Keratinocyte (primary cell): ENCODE measurements at regions not wholly inside any gene's neighbourhood (a gene's known extent, or its start where the extent isn't known, plus 50 kb on each side); places are given as distances from the start of the nearest gene placed in this dataset.

Experiments
- DNase-seq: peaks from one replicate; pipeline ENCODE4 v3.0.0-alpha.2; 2011; ENCODE audit warnings: low read depth, missing footprints, low spot score
- FAIRE-seq: peaks from 2 replicates; lab custom pipeline; 2011; peaks lifted over from hg19 to GRCh38; lab: Jason Lieb, UNC
- H2AFZ ChIP-seq: 2 replicates; pipeline ENCODE4 v1.6.0; 2012; ENCODE audit warnings: low read length, control low read depth, inconsistent platforms; ENCODE audit not compliant: control insufficient read depth
- H3K27ac ChIP-seq: 2 replicates; pipeline ENCODE4 v1.5.1; 2011; ENCODE audit warnings: low read length; ENCODE audit not compliant: control insufficient read depth, insufficient read depth
- H3K27me3 ChIP-seq: 3 replicates; pipeline ENCODE4 v1.6.0; 2011; ENCODE audit warnings: low read length; ENCODE audit not compliant: control insufficient read depth, insufficient read depth; ENCODE audit errors: extremely low read depth
- H3K36me3 ChIP-seq, 2 experiments: 2 replicates in 1 of 2; 3 replicates in 1 of 2; pipeline ENCODE4 v1.5.1; 2011; ENCODE audit warnings: low read length in 2 of 2, mild to moderate bottlenecking in 1 of 2; ENCODE audit not compliant: control insufficient read depth in 2 of 2, insufficient read depth in 2 of 2; ENCODE audit errors: extremely low read depth in 1 of 2
- H3K4me1 ChIP-seq: 3 replicates; pipeline ENCODE4 v1.5.1; 2011; ENCODE audit warnings: low read length; ENCODE audit not compliant: control insufficient read depth, insufficient read depth; ENCODE audit errors: extremely low read depth
- H3K4me2 ChIP-seq: 3 replicates; pipeline ENCODE4 v1.6.0; 2011; ENCODE audit warnings: low read depth, low read length; ENCODE audit not compliant: control insufficient read depth, insufficient read depth; ENCODE audit errors: extremely low read depth
- H3K4me3 ChIP-seq, 3 experiments: fragments of 200-600 bp in 1 of 3; sonication (generic) in 1 of 3; 2 replicates in 2 of 3; 3 replicates in 1 of 3; pipeline ENCODE4 v1.5.1; 2011 to 2016; ENCODE audit warnings: low read length in 3 of 3, mild to moderate bottlenecking in 3 of 3, control low read depth in 2 of 3, inconsistent platforms in 1 of 3, low read depth in 1 of 3, mixed read lengths in 1 of 3, mixed run types in 1 of 3, moderate library complexity in 1 of 3; ENCODE audit not compliant: control insufficient read depth in 2 of 3, insufficient read depth in 2 of 3; ENCODE audit errors: extremely low read depth in 1 of 3
- H3K79me2 ChIP-seq: 2 replicates; pipeline ENCODE4 v1.6.0; 2012; ENCODE audit warnings: low read length; ENCODE audit not compliant: control insufficient read depth, insufficient read depth
- H3K9ac ChIP-seq: 3 replicates; pipeline ENCODE4 v1.6.0; 2011; ENCODE audit warnings: low read length; ENCODE audit not compliant: control insufficient read depth, insufficient read depth; ENCODE audit errors: extremely low read depth
- H3K9me1 ChIP-seq: 3 replicates; pipeline ENCODE4 v1.6.0; 2011; ENCODE audit warnings: low read length; ENCODE audit not compliant: control insufficient read depth, insufficient read depth; ENCODE audit errors: extremely low read depth
- H3K9me3 ChIP-seq: 2 replicates; pipeline ENCODE4 v1.5.1; 2012; ENCODE audit warnings: low read depth, low read length; ENCODE audit not compliant: control insufficient read depth
- H4K20me1 ChIP-seq: 3 replicates; pipeline ENCODE4 v1.6.0; 2011; ENCODE audit warnings: low read length; ENCODE audit not compliant: control insufficient read depth, insufficient read depth; ENCODE audit errors: extremely low read depth
- CTCF ChIP-seq, 3 experiments: IDR thresholded peaks in 1 of 3; conservative IDR thresholded peaks in 1 of 3; optimal IDR thresholded peaks in 1 of 3; 2 replicates in 2 of 3; 3 replicates in 1 of 3; pipeline versions ENCODE3 to v1.5.1; 2011; ENCODE audit warnings: low read length in 3 of 3, mild to moderate bottlenecking in 3 of 3, moderate library complexity in 2 of 3, control low read depth in 1 of 3, inconsistent platforms in 1 of 3; ENCODE audit not compliant: insufficient read depth in 2 of 3; ENCODE audit errors: extremely low read depth in 1 of 3
- EZH2 ChIP-seq: IDR thresholded peaks from one replicate; pipeline ENCODE4 v1.6.1; 2012; ENCODE audit warnings: inconsistent platforms, mild to moderate bottlenecking, low read length, moderate library complexity
- dilution Hi-C: fragments of 300-500 bp; cut with MboI; formaldehyde crosslinking; loops from one replicate; pipeline ENCODE4 v1.7.0; 2020; ENCODE audit warnings: low sequenced_read_pairs; ENCODE audit not compliant: extremely low pct_ligation_motif_present

- no peaks in the 10 kb centered on the region for H3K79me2 ChIP-seq
- no peaks in the 10 kb centered on the region for H3K36me3 ChIP-seq
- H3K4me1 ChIP-seq: no peaks in the 10 kb centered on the region
- no peak for TF ChIP-seq EZH2
- TF ChIP-seq CTCF (optimal IDR thresholded peaks at IDR 0.05 in 1 of 3, IDR thresholded peaks at IDR 0.05 in 1 of 3, conservative IDR thresholded peaks at IDR 0.05 in 1 of 3; ENCODE audit: extremely low read depth in 1 of 3, insufficient read depth in 2 of 3, low read length in 3 of 3): no peak
- dilution Hi-C loops: no loop called here
- DNase-seq: no peak
- no peaks in the 10 kb centered on the region for H4K20me1 ChIP-seq
- no peak overlapping the region for H2AFZ ChIP-seq
- no peak overlapping the region for H3K4me2 ChIP-seq
- no peaks in the 10 kb centered on the region for H3K9me1 ChIP-seq
- H3K27me3 ChIP-seq: no peaks in the 10 kb centered on the region
- H3K9me3 ChIP-seq: no peaks in the 10 kb centered on the region
- H3K4me3 ChIP-seq: no peak overlapping the region
- H3K27ac ChIP-seq: no peak overlapping the region
- H3K9ac ChIP-seq: no peak overlapping the region
- no peak for FAIRE-seq
Measured at GRCh38 chr14:25197885-25198284, 147.9 kb upstream of the STXBP6 start.

- Histone ChIP-seq H4K20me1 (no peaks in the 10 kb centered on the region), H3K4me1 (peaks cover 22% of the 10 kb centered on the region), H3K79me2 (no peaks in the 10 kb centered on the region), H3K9ac (no peak overlapping the region), H2AFZ (no peak overlapping the region), H3K9me1 (no peaks in the 10 kb centered on the region), H3K9me3 (no peaks in the 10 kb centered on the region), H3K27ac (no peak overlapping the region), H3K36me3 (no peaks in the 10 kb centered on the region), H3K4me2 (no peak overlapping the region), H3K4me3 (no peak overlapping the region), H3K27me3 (no peaks in the 10 kb centered on the region)
- TF ChIP-seq CTCF (optimal IDR thresholded peaks at IDR 0.05 in 1 of 3, IDR thresholded peaks at IDR 0.05 in 1 of 3, conservative IDR thresholded peaks at IDR 0.05 in 1 of 3; ENCODE audit: extremely low read depth in 1 of 3, insufficient read depth in 2 of 3, low read length in 3 of 3) (no peak), EZH2 (no peak)
- DNase-seq: no peak
- no peak for FAIRE-seq
- dilution Hi-C loops: no loop called here
Measured at GRCh38 chr14:25180221-25180620, 130.3 kb upstream of the STXBP6 start.
